Kidney capillary endothelial cell (primary cell): ENCODE measurements at regions not wholly inside any gene's neighbourhood (a gene's known extent, or its start where the extent isn't known, plus 50 kb on each side); places are given as distances from the start of the nearest gene placed in this dataset.

Source experiments
- DNase-seq: peaks from one replicate; pipeline ENCODE4 v3.0.0-alpha.2; 2018; ENCODE audit warnings: low spot score

DNA sequence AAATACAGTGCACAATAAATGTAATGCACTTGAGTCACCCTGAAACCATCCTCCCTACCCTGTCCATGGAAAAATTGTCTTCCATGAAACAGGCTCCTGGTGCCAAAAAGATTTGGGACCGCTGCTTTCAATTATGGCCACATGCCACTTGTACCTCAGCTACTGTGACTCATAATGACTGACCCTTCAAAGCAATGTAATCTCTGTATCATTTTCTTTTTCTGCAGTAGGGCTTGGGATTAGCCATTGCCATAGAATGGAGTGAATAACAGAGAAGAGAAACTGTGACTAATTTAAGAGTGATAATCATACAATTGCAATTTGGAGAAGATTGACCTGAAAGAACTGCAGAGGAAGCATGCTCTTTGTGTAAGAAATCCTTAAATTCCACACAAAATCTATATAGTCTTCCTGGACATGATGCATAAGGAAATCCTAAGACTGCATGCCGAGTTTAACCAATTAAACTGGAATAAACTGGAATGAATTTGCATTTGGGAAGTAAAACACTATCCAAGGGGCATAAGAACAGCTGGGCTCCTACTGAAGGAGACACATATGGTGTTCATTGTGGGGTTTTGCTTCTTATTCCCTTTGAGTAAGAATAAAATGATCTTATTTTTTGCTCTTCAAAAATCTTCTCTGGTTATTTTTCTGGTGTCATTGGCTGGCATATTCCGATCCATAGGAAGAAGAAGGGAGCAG, 59.5 kb upstream of the SLC7A1 start:
- DNase-seq = no peak

DNA sequence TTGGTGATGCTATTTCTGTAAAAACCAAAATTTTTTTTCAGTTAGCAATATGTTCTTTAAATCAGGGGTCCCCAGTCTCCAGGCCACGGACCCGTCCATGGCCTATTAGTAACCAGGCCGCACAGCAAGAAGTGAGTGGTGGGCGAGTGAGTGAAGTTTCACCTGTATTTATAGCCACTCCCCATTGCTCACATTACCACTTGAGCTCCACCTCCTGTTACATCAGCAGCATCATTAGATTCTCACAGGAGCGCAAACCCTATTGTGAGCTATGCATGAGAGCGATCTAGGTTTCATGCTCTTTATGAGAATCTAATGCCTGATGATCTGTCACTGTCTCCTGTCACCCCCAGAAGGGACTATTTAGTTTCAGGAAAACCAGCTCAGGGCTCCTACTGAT, 58.9 kb upstream of the SLC7A1 start:
- no peak for DNase-seq

DNA sequence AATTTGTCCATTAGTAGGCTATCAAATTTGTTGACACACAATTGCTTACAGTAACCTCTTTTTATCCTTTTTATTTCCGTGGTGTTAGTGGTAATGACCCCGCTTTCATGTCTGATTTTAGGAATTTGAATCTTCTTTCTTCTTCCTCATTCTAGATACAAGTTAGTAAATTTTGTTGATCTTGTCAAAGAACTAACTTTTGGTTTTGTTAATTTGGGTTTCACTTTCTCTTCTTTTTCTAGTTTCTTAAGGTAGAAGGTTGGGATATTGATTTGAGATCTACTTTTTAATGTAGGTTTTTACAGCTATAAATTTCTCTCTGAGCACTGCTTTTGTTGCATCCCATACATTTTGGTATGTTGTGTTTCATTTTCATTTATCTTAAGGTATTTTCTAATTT, 53.3 kb upstream of the SLC7A1 start:
- DNase-seq = no peak
